Loucy (cell line): ENCODE measurements at regions not wholly inside any gene's neighbourhood (a gene's known extent, or its start where the extent isn't known, plus 50 kb on each side); places are given as distances from the start of the nearest gene placed in this dataset.
"Not testable (repeated sequence)": the region's sequence is repeated elsewhere in the genome, so short reads cannot be mapped to it uniquely, and the experiment has no call there.

Experiments
- CTCF ChIP-seq: fragments of 200-600 bp; sonication (generic); conservative IDR thresholded peaks from 2 replicates; pipeline ENCODE4 v1.5.1; 2014; ENCODE audit warnings: mild to moderate bottlenecking, antibody characterized with exemption, low read length
- EZH2phosphoT487 ChIP-seq: fragments of 200-600 bp; IDR thresholded peaks from 2 replicates; pipeline ENCODE4 v1.6.1; 2018; ENCODE audit warnings: antibody characterized with exemption, mild to moderate bottlenecking, moderate library complexity, borderline replicate concordance

DNA sequence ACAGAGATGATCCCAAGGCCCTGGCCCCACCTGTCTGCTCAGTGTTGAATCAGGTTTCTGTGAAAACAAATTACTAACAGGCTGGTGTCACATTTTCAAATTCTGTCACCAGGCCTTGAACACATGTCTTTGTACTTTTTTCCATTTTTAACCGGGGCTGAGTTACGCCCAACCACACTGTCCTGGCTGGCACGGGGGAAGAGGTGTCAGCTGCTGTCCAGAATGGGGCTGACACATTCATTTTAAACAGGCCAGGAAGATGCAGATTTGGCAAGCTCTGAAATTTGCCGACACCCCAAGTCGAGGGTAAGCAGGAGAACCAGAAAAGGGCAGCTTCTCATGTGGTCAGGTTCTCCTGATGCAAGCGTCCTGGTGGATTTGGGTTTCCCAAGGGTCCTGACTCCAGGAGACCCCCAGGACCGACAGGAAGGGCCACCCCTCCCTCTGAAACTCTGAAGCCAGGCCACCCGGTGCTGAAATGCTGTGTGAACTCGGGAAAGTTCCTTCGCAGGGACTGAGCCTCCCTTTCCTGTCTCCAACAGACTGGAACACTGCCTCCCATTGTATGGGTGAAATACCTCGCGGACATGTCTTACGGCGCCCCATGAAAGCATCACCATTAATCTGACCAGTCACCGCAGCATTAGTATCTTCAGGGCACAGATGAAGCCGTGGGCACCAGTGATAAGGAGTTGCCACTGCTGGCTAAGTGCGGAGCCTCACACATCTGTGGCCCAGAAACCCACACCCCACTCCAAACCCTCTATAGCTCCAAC lies 90.5 kb upstream of the METTL9 start:
- not testable (repeated sequence) for TF ChIP-seq CTCF, EZH2phosphoT487
